DND-41 (cell line): ENCODE measurements at regions not wholly inside any gene's neighbourhood (a gene's known extent, or its start where the extent isn't known, plus 50 kb on each side); places are given as distances from the start of the nearest gene placed in this dataset.

Source experiments
- ATAC-seq: fragments of 200-7000 bp; cut with Tn5 transposase; 3 replicates; pipeline ENCODE4 v1.9.1; 2021; ENCODE audit warnings: low read depth; ENCODE audit not compliant: insufficient read depth
- DNase-seq: peaks from one replicate; pipeline ENCODE4 v3.0.0-alpha.2; 2020
- H2AFZ ChIP-seq: 2 replicates; pipeline ENCODE4 v1.6.0; 2012; ENCODE audit warnings: low read depth, low read length
- H3K27ac ChIP-seq: 2 replicates; pipeline ENCODE4 v1.5.1; 2012; ENCODE audit warnings: low read length, inconsistent platforms
- H3K27me3 ChIP-seq: fragments of 200-600 bp; sonication (generic); 2 replicates; pipeline ENCODE4 v1.6.0; 2012; ENCODE audit warnings: low read length, mild to moderate bottlenecking, inconsistent platforms; ENCODE audit not compliant: insufficient read depth, poor library complexity
- H3K36me3 ChIP-seq: 2 replicates; pipeline ENCODE4 v1.5.1; 2012; ENCODE audit warnings: low read length, inconsistent platforms; ENCODE audit not compliant: insufficient read depth
- H3K4me1 ChIP-seq: 2 replicates; pipeline ENCODE4 v1.5.1; 2012; ENCODE audit warnings: mild to moderate bottlenecking, low read length; ENCODE audit not compliant: insufficient read depth
- H3K4me2 ChIP-seq: 2 replicates; pipeline ENCODE4 v1.6.0; 2012; ENCODE audit warnings: mild to moderate bottlenecking, moderate library complexity, low read length, inconsistent platforms; ENCODE audit not compliant: insufficient read depth
- H3K4me3 ChIP-seq, 2 experiments: fragments of 200-600 bp in 1 of 2; shearing (Covaris generic) in 1 of 2; 2 replicates each; pipeline ENCODE4 v1.5.1; 2012 to 2016; ENCODE audit warnings: inconsistent platforms in 2 of 2, low read length in 2 of 2, mild to moderate bottlenecking in 2 of 2, low read depth in 1 of 2, moderate library complexity in 1 of 2
- H3K79me2 ChIP-seq: 2 replicates; pipeline ENCODE4 v1.6.0; 2012; ENCODE audit warnings: low read length, inconsistent platforms; ENCODE audit not compliant: insufficient read depth
- H3K9ac ChIP-seq: 2 replicates; pipeline ENCODE4 v1.6.0; 2012; ENCODE audit warnings: low read depth, mild to moderate bottlenecking, inconsistent platforms, low read length, moderate library complexity
- H3K9me3 ChIP-seq: 2 replicates; pipeline ENCODE4 v1.5.1; 2012; ENCODE audit warnings: low read length, moderate library complexity, mild to moderate bottlenecking, inconsistent platforms; ENCODE audit not compliant: insufficient read depth, severe bottlenecking
- H4K20me1 ChIP-seq: 2 replicates; pipeline ENCODE4 v1.6.0; 2012; ENCODE audit warnings: low read length; ENCODE audit not compliant: insufficient read depth
- EZH2 ChIP-seq: IDR thresholded peaks from 3 replicates; pipeline ENCODE4 v1.6.1; 2012; ENCODE audit warnings: borderline replicate concordance, low read depth, mild to moderate bottlenecking, moderate library complexity, low read length, inconsistent platforms; ENCODE audit not compliant: severe bottlenecking
- TF ChIP-seq, protein P1 (sequence below): IDR thresholded peaks from 2 replicates; pipeline ENCODE4 v1.5.1; 2012; ENCODE audit warnings: borderline replicate concordance, low read length, moderate library complexity, mild to moderate bottlenecking; ENCODE audit not compliant: poor library complexity, severe bottlenecking; ENCODE audit errors: extremely low read depth

DNA sequence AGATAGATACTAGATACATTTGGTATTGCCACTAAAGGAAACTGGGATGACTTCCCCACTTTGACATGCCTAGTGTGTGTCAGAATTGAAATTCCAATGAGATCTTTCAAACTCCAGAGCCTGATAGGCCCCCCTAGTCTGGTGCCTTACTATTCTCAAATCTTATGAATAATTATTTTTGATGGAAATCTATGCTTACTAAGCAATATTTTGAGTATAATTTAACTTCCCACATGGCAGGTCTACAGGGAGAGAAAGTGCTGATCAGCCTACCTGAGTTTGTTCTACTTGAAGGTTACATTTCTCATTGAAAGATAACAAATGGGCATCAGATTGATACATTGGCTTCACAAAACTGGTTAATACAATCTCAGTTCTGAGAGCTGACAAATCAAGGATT, 415.7 kb upstream of the BOD1L1 start:
- Histone ChIP-seq H3K27ac (no peak overlapping the region), H3K4me3 (no peak overlapping the region), H3K4me1 (no peaks in the 10 kb centered on the region), H3K27me3 (no peaks in the 10 kb centered on the region), H3K79me2 (no peaks in the 10 kb centered on the region), H3K9ac (no peak overlapping the region), H3K4me2 (no peak overlapping the region), H3K36me3 (no peaks in the 10 kb centered on the region), H4K20me1 (no peaks in the 10 kb centered on the region), H2AFZ (no peak overlapping the region), H3K9me3 (no peaks in the 10 kb centered on the region)
- ATAC-seq (no peak), DNase-seq (no peak)
- TF ChIP-seq, protein P1, sequence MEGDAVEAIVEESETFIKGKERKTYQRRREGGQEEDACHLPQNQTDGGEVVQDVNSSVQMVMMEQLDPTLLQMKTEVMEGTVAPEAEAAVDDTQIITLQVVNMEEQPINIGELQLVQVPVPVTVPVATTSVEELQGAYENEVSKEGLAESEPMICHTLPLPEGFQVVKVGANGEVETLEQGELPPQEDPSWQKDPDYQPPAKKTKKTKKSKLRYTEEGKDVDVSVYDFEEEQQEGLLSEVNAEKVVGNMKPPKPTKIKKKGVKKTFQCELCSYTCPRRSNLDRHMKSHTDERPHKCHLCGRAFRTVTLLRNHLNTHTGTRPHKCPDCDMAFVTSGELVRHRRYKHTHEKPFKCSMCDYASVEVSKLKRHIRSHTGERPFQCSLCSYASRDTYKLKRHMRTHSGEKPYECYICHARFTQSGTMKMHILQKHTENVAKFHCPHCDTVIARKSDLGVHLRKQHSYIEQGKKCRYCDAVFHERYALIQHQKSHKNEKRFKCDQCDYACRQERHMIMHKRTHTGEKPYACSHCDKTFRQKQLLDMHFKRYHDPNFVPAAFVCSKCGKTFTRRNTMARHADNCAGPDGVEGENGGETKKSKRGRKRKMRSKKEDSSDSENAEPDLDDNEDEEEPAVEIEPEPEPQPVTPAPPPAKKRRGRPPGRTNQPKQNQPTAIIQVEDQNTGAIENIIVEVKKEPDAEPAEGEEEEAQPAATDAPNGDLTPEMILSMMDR: no peak
- TF ChIP-seq EZH2: no peak

DNA sequence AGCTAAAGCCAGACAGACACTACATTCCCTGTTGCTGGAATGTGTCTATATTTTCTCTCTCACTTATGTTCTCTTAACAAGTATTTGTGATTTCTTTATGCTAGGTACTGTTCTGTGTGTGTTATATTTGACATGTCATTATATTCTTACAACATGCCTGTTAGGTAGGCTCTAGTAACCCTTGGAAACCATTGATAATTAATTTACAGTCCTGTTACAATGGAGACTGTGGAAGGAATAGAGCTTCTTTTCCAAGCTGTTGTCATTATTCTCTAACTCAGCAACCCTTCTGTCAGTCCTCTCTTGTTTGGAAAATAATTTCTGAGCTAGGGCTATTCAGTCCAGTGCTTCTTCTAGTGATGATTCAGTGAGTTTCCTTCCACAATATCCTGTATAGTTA, 419.1 kb upstream of the BOD1L1 start:
- H3K4me1 ChIP-seq: no peaks in the 10 kb centered on the region
- H3K4me3 ChIP-seq: no peak overlapping the region
- no peaks in the 10 kb centered on the region for H4K20me1 ChIP-seq
- no peak overlapping the region for H3K9ac ChIP-seq
- H3K4me2 ChIP-seq: no peak overlapping the region
- no peak overlapping the region for H2AFZ ChIP-seq
- H3K27ac ChIP-seq: no peak overlapping the region
- no peaks in the 10 kb centered on the region for H3K27me3 ChIP-seq
- H3K79me2 ChIP-seq: no peaks in the 10 kb centered on the region
- no peaks in the 10 kb centered on the region for H3K9me3 ChIP-seq
- no peak for DNase-seq
- TF ChIP-seq, protein P1: no peak
- TF ChIP-seq EZH2: no peak
- ATAC-seq: no peak
- H3K36me3 ChIP-seq: no peaks in the 10 kb centered on the region

DNA sequence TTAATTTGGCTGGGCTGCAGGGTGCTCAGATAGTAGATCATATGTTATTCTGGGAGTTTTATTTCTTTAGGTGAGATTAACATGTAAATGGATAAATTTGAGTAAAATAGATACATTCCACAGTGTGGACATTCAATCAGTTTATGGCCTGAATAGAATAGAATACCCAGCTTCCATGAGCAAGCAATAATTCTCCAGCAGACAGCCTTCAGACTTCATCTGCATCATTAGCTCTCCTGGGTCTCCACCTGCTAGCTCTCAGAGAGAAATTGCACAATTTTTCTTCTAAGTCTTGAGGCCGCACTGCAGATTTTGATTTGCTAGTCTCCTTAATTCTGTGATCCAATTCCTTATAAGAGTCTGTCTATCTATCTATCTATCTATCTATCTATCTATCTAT, 420.3 kb upstream of the BOD1L1 start:
- Histone ChIP-seq H3K9ac (no peak overlapping the region), H3K4me3 (no peak overlapping the region), H3K4me2 (no peak overlapping the region), H3K27ac (no peak overlapping the region), H4K20me1 (no peaks in the 10 kb centered on the region), H3K79me2 (no peaks in the 10 kb centered on the region), H3K27me3 (no peaks in the 10 kb centered on the region), H3K36me3 (no peaks in the 10 kb centered on the region), H3K4me1 (no peaks in the 10 kb centered on the region), H3K9me3 (no peaks in the 10 kb centered on the region), H2AFZ (no peak overlapping the region)
- DNase-seq (no peak), ATAC-seq (no peak)
- no peak for TF ChIP-seq EZH2

DNA sequence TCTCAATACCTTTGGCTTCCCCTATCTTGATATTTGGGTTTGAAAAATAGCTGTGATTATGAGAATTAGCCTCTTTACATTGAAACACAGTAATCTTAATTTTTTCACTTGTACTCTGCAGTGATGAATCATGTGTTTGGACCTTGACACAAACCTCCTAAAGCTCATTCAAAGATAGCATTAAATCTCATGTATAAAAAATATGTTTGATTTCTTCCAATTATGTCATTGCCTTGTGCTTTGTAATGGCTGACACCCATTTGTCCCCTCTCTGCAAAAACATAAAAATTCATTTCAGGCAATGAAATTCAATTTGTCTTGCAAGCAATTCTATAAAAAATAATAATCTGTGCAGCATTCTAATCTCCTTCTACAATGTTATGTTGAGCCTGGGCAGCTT, 422.4 kb upstream of the BOD1L1 start:
- Histone ChIP-seq H2AFZ (no peak overlapping the region), H3K27me3 (no peaks in the 10 kb centered on the region), H4K20me1 (no peaks in the 10 kb centered on the region), H3K36me3 (no peaks in the 10 kb centered on the region), H3K9me3 (no peaks in the 10 kb centered on the region), H3K79me2 (no peaks in the 10 kb centered on the region), H3K9ac (no peak overlapping the region), H3K4me2 (no peak overlapping the region), H3K27ac (no peak overlapping the region), H3K4me1 (no peaks in the 10 kb centered on the region), H3K4me3 (no peak overlapping the region)
- DNase-seq: no peak
- TF ChIP-seq, protein P1: no peak
- no peak for TF ChIP-seq EZH2
- ATAC-seq: no peak
